Mesendoderm (in vitro differentiated cells): ENCODE measurements at regions not wholly inside any gene's neighbourhood (a gene's known extent, or its start where the extent isn't known, plus 50 kb on each side); places are given as distances from the start of the nearest gene placed in this dataset.
"Not testable (repeated sequence)": the region's sequence is repeated elsewhere in the genome, so short reads cannot be mapped to it uniquely, and the experiment has no call there.

ENCODE experiments used
- DNase-seq: peaks from one replicate; pipeline ENCODE4 v3.0.0; 2013
- H2AK5ac ChIP-seq: 2 replicates; pipeline ENCODE4 v1.6.1; 2013; ENCODE audit warnings: low read length, inconsistent platforms
- H2BK120ac ChIP-seq: 2 replicates; pipeline ENCODE4 v1.6.1; 2013; ENCODE audit warnings: low read depth, mild to moderate bottlenecking, low read length, moderate library complexity, mixed read lengths
- H2BK15ac ChIP-seq: replicated peaks from 2 replicates; pipeline ENCODE4 v1.6.1; 2013; ENCODE audit warnings: low read depth, mild to moderate bottlenecking, moderate library complexity
- H2BK5ac ChIP-seq: 2 replicates; pipeline ENCODE4 v1.6.1; 2013; ENCODE audit warnings: low read length, inconsistent platforms
- H3K18ac ChIP-seq: 2 replicates; pipeline ENCODE4 v1.6.1; 2013; ENCODE audit warnings: mild to moderate bottlenecking, low read length, mixed read lengths
- H3K23ac ChIP-seq: one replicate; pipeline ENCODE4 v1.6.1; 2013; ENCODE audit warnings: low read length
- H3K27ac ChIP-seq: 2 replicates; pipeline ENCODE4 v1.5.1; 2013; ENCODE audit warnings: low read depth, mild to moderate bottlenecking, inconsistent platforms, low read length, moderate library complexity
- H3K27me3 ChIP-seq: 2 replicates; pipeline ENCODE4 v1.6.1; 2013; ENCODE audit warnings: low read length, control low read depth, mild to moderate bottlenecking, inconsistent platforms; ENCODE audit not compliant: insufficient read depth, poor library complexity
- H3K36me3 ChIP-seq: 2 replicates; pipeline ENCODE4 v1.6.1; 2013; ENCODE audit warnings: low read length, inconsistent platforms; ENCODE audit not compliant: control insufficient read depth, insufficient read depth
- H3K4ac ChIP-seq: one replicate; pipeline ENCODE4 v1.6.1; 2013; ENCODE audit warnings: low read depth, mild to moderate bottlenecking, low read length, moderate library complexity
- H3K4me1 ChIP-seq: 2 replicates; pipeline ENCODE4 v1.6.1; 2013; ENCODE audit warnings: low read depth, low read length, inconsistent platforms; ENCODE audit not compliant: control insufficient read depth
- H3K4me2 ChIP-seq: 2 replicates; pipeline ENCODE4 v1.6.1; 2013; ENCODE audit warnings: low read length
- H3K4me3 ChIP-seq: 2 replicates; pipeline ENCODE4 v1.5.1; 2013; ENCODE audit warnings: mild to moderate bottlenecking, low read length
- H3K56ac ChIP-seq: one replicate; pipeline ENCODE4 v1.6.1; 2013; ENCODE audit warnings: low read length
- H3K79me1 ChIP-seq: 2 replicates; pipeline ENCODE4 v1.6.1; 2013; ENCODE audit warnings: low read length, inconsistent platforms
- H3K79me2 ChIP-seq: 2 replicates; pipeline ENCODE4 v1.6.1; 2013; ENCODE audit warnings: mild to moderate bottlenecking, low read length; ENCODE audit not compliant: control insufficient read depth, insufficient read depth
- H3K9ac ChIP-seq: 2 replicates; pipeline ENCODE4 v1.6.1; 2013; ENCODE audit warnings: low read length, inconsistent platforms
- H4K5ac ChIP-seq: one replicate; pipeline ENCODE4 v1.6.1; 2013; ENCODE audit warnings: low read length
- H4K8ac ChIP-seq: one replicate; pipeline ENCODE4 v1.6.1; 2013; ENCODE audit warnings: low read depth, mild to moderate bottlenecking, control low read depth, low read length, moderate library complexity
- WGBS: extraction: QIAGEN DNeasy Blood & Tissue Kit; methylation state at CpG from one replicate; pipeline ENCODE4 v1.1.7; 2013; ENCODE audit warnings: low lambda C conversion rate, missing lambda C conversion rate; ENCODE audit not compliant: insufficient coverage; ENCODE audit errors: extremely low coverage; 5-methylcytosine and 5-hydroxymethylcytosine counted together

- not testable (repeated sequence) for H3K4me3 ChIP-seq, H3K27me3 ChIP-seq, H3K4ac ChIP-seq, H3K27ac ChIP-seq, H3K4me1 ChIP-seq, H3K23ac ChIP-seq, DNase-seq, H3K79me1 ChIP-seq, H4K8ac ChIP-seq, H2BK5ac ChIP-seq, H3K18ac ChIP-seq, H4K5ac ChIP-seq, H3K56ac ChIP-seq, H2AK5ac ChIP-seq, H3K4me2 ChIP-seq, H2BK120ac ChIP-seq, H3K79me2 ChIP-seq, H3K9ac ChIP-seq, H3K36me3 ChIP-seq, H2BK15ac ChIP-seq
- no CpG with 5 or more reads among the region's 6 CpGs for WGBS
Observed at GRCh38 chr5:25088689-25089088, 443.9 kb upstream of the CDH10 start.

- WGBS, result no CpG with 5 or more reads among the region's 27 CpGs
- not testable (repeated sequence) for H3K23ac ChIP-seq, DNase-seq
Observed at GRCh38 chr5:25083261-25083660, 438.5 kb upstream of the CDH10 start.

GRCh38 chr5:25066239-25066638, 421.5 kb upstream of the CDH10 start:
- H3K79me1 ChIP-seq, result no peaks in the 10 kb centered on the region
- no CpG with 5 or more reads among the region's 1 CpG for WGBS
- H3K23ac ChIP-seq, result no peak overlapping the region
- H3K56ac ChIP-seq, result no peak overlapping the region
- no peak for DNase-seq
- no peak overlapping the region for H4K5ac ChIP-seq
- H3K4me3 ChIP-seq, result no peak overlapping the region
- H3K79me2 ChIP-seq, result no peaks in the 10 kb centered on the region
- no peak overlapping the region for H3K27ac ChIP-seq
- H3K18ac ChIP-seq, result no peak overlapping the region
- H2AK5ac ChIP-seq, result no peak overlapping the region
- no peaks in the 10 kb centered on the region for H3K27me3 ChIP-seq
- H3K4ac ChIP-seq, result no peak overlapping the region
- H3K9ac ChIP-seq, result no peak overlapping the region
- no peaks in the 10 kb centered on the region for H3K36me3 ChIP-seq
- no peak overlapping the region for H3K4me2 ChIP-seq
- H2BK5ac ChIP-seq, result no peak overlapping the region
- H4K8ac ChIP-seq, result no peak overlapping the region
- no peaks in the 10 kb centered on the region for H3K4me1 ChIP-seq
- no peak overlapping the region for H2BK15ac ChIP-seq
- H2BK120ac ChIP-seq, result no peak overlapping the region

More at GRCh38 chr5:25083261-25083660, 438.5 kb upstream of the CDH10 start:
- not testable (repeated sequence) for H3K36me3 ChIP-seq, H2BK15ac ChIP-seq, H2BK120ac ChIP-seq, H4K5ac ChIP-seq, H3K56ac ChIP-seq, H3K27ac ChIP-seq, H3K4me1 ChIP-seq, H4K8ac ChIP-seq, H2AK5ac ChIP-seq, H2BK5ac ChIP-seq, H3K4me2 ChIP-seq, H3K4me3 ChIP-seq, H3K79me2 ChIP-seq, H3K18ac ChIP-seq, H3K79me1 ChIP-seq, H3K9ac ChIP-seq, H3K4ac ChIP-seq, H3K27me3 ChIP-seq

DNA sequence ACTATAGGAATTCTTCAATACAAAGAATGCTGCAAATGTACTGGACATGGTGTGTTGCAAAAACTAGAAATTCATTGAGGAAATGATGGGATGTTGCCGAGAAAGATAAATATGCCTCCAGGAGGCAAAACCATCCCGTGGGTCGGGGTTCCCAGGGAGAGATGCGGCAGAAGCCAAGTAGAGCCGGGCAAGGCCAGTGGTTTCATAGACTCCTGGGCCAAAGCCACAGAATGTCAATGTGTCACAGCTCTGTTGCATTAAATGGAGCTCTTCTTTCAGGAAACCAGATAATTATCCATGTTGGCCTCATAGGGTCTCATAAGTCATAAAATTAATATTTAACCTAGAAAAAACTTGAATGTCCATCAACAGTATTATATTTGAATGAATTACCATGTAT, 419.5 kb upstream of the CDH10 start:
- Histone ChIP-seq H3K27ac (no peak overlapping the region), H3K4me2 (no peak overlapping the region), H4K8ac (no peak overlapping the region), H3K23ac (no peak overlapping the region), H3K79me2 (no peaks in the 10 kb centered on the region), H3K56ac (no peak overlapping the region), H4K5ac (no peak overlapping the region), H3K9ac (no peak overlapping the region), H2AK5ac (no peak overlapping the region), H3K18ac (no peak overlapping the region), H3K4me1 (no peaks in the 10 kb centered on the region), H3K27me3 (no peaks in the 10 kb centered on the region), H3K79me1 (no peaks in the 10 kb centered on the region), H2BK15ac (no peak overlapping the region), H2BK5ac (no peak overlapping the region), H3K36me3 (no peaks in the 10 kb centered on the region), H2BK120ac (no peak overlapping the region), H3K4ac (no peak overlapping the region), H3K4me3 (no peak overlapping the region)
- no peak for DNase-seq
- no CpG with 5 or more reads among the region's 5 CpGs for WGBS

DNA sequence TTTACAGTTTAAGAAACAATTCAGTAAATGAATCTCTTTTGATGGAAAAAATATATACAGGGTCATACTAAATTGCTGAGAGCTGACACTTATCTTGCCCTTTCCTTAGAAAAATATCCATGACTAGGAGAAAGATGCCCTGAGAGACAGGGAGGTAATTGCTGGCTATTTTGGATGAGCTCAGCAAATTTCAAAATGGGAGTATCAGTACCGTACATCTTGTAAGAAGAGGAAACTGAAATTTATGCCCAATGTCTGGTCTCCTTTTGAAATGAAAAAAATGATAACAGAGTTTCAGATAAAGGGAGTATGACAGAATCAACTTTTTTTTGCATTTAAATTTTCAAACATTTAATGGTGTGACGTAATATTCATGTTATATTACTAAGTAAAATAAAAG, 415.8 kb upstream of the CDH10 start:
- no peak for DNase-seq
- Histone ChIP-seq H2BK120ac (no peak overlapping the region), H3K79me2 (no peaks in the 10 kb centered on the region), H3K27ac (no peak overlapping the region), H3K9ac (no peak overlapping the region), H4K5ac (no peak overlapping the region), H3K36me3 (no peaks in the 10 kb centered on the region), H3K79me1 (no peaks in the 10 kb centered on the region), H2BK5ac (no peak overlapping the region), H3K23ac (no peak overlapping the region), H3K4me2 (no peak overlapping the region), H4K8ac (no peak overlapping the region), H3K4ac (no peak overlapping the region), H3K18ac (no peak overlapping the region), H2AK5ac (no peak overlapping the region), H3K4me1 (no peaks in the 10 kb centered on the region), H3K27me3 (no peaks in the 10 kb centered on the region), H3K56ac (no peak overlapping the region), H3K4me3 (no peak overlapping the region), H2BK15ac (no peak overlapping the region)
- no CpG with 5 or more reads among the region's 2 CpGs for WGBS

DNA sequence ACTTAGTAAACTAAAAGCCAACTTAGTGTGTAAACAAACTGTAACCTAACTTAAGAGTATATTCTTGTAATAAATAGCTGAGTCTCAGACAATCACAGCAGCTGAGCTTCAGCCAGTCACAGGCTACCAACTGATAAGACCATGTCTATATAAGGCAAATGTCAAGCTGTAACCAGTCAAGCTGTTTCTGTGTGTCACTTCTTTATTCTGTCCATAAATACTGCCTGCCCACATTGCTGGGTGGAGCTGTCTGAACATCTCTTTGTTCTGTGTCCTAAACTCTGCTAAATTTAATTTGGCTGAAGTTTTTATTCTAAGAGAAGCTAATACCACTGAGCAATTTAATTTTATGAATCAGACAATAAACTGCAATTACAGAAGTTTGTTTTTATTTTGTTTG, 412.1 kb upstream of the CDH10 start:
- Histone ChIP-seq H3K56ac (no peak overlapping the region), H3K23ac (no peak overlapping the region), H3K79me1 (no peaks in the 10 kb centered on the region), H3K18ac (no peak overlapping the region), H4K8ac (no peak overlapping the region), H2BK120ac (no peak overlapping the region), H3K36me3 (no peaks in the 10 kb centered on the region), H3K9ac (no peak overlapping the region), H3K27me3 (no peaks in the 10 kb centered on the region), H3K79me2 (no peaks in the 10 kb centered on the region), H2BK15ac (no peak overlapping the region), H3K4ac (no peak overlapping the region), H2AK5ac (no peak overlapping the region), H4K5ac (no peak overlapping the region), H3K4me3 (no peak overlapping the region), H3K4me1 (no peaks in the 10 kb centered on the region), H3K27ac (no peak overlapping the region), H2BK5ac (no peak overlapping the region), H3K4me2 (no peak overlapping the region)
- DNase-seq, result peak; percentile 12
